Colon (tissue), 2 donors: ENCODE measurements at regions not wholly inside any gene's neighbourhood (a gene's known extent, or its start where the extent isn't known, plus 50 kb on each side); places are given as distances from the start of the nearest gene placed in this dataset.

Experiments used
- FAIRE-seq: peaks from 2 replicates; lab custom pipeline; 2012; peaks lifted over from hg19 to GRCh38; lab: Jason Lieb, UNC
- donor health status: control.
- donor health status: control.

- no peak for FAIRE-seq
Observed at GRCh38 chr16:6495486-6496210, 837.0 kb upstream of the RBFOX1 start.

DNA sequence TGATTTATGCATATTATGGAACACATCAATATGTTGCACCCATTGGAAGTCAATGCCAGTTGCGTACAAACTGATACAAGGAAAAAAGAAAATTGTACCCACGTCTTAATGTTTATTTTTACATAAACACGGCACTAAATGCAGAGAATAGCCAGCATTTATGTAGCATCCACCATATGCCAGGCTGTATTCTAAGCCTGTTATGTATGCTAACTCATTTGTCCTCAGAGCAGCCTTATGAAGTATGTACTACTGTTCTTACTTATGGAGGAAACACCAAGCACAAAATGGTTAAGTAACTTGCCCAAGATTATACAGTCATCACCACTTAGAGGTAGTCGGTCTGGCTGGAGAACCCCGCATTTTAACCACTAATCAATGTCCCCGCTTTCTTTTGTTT, 837.9 kb upstream of the RBFOX1 start:
- no peak for FAIRE-seq

- FAIRE-seq: no peak
Observed at GRCh38 chr16:6493555-6493954, 839.1 kb upstream of the RBFOX1 start.

DNA sequence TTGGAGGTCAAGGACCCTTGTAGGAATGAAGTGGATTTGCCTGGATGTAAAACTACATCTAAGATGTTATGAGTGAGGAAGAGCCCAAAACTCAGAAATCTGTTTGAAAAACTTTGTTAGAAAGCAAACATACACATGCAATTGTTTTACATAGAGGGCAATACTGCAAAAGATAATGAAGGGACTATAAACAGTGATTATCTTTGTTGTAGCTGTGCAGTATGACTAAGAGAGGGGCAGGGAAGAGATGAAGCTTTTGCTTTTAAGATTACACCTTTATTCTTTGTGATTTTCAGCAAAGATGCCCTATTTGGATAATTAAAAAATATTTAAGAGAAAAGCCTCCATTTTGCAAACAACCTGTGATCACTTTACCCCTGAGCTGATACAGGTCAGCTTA, 839.9 kb upstream of the RBFOX1 start:
- FAIRE-seq: no peak

DNA sequence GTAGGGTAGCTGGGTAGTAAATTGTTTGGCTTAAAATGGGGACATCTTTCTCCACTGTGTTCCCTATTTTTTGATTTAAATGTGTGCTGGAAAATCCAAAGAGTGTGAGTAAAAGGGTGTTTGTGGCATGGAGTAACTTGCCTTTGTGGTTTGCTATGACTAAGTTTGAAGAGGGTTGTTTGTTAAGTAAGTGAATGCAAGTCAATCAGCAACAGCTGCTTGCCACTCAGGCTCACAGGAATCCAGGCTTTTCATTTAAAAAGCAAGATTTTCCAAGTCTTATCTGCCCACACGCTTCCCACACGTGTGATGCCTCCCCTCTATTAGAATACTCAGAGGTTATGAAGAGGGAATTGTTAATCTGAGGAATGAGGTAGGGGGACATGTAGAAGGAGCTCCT, 847.7 kb upstream of the RBFOX1 start:
- FAIRE-seq: no peak

GRCh38 chr16:6484081-6484480, 848.6 kb upstream of the RBFOX1 start:
- no peak for FAIRE-seq

DNA sequence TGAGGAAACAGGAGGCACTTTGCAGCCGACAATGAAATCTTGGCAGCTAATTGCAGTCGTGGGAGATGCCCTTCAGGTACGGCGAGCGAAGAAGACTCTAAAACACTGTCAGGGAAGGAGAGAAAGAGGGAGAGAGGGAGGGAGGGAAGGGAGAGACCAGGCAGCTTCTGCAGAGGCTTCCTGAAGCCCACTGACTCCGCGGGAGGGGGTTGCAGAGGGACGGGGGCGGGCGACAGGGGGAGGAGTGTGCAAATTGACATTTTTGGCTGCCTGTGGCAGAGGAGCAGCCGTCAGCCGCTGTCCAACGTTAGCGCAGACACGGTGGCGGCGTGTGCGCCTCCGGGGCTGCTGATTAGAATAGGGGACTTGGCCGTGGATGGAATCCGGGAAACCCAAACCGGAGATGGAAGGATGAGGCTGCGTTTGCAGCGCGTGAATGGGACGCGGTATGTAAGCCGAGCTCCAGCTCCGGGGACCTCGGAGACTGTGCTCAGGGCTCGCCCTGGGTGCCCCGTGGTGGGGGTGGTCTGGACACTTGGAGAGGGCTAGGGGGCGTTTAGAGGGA, 849.1 kb upstream of the RBFOX1 start:
- no peak for FAIRE-seq

DNA sequence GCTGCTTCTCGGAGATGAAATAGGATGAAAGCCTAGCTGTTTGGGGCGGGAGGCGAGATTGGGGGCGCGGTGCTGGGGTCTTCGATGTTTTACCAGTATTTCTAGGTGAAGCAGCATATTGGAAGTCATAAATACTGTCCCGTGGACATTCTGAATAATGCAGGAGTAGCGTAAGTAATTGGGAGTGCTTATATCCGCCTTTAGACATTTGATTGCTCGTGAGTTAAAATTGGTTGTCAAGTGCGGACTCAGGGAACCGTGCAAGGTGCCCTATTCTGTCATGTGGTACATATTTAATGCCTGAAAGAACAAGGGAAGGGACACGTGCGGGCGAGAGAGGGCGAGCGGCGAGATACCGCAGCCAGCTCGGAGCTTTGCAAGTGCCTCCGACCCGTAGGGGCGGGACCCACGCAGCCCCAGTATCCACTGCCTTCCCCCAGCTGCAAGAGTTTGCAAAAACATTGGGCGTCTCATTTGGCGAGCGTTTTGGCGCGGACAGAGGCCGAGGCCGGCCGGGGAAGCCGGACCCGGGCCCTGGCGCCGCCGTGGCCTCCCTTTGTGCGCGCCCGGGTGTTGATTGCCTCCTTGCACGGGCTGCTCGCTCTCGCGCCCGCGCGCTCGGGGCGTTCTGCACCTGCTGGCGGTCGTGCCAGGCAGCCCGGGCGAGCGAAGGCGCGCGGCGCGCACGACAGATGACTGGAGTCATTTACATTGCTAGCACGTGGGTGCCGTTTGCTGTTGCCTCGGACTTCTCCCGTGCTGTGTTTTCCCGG, 849.8 kb upstream of the RBFOX1 start:
- FAIRE-seq: no peak

- FAIRE-seq: no peak
Observed at GRCh38 chr16:6481894-6482293, 850.8 kb upstream of the RBFOX1 start.

DNA sequence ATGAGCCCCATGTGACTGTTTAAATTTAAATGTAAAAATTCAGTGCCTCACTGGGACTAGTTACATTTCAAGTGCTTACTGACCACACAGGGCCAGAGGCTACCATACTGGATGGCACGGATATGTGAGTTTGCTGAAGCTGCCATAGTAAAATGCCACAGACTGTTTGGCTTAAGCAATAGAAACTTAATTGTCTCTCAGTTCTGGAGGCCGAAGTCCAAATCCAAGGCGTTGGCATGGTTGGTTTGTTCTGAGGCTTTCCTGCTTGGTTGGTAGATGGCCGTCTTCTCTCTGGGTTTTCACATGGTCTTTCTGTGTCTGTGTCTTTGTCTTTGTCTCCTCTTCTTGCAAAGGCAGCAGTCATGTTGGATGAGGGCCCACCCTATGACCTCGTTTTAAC, 878.9 kb upstream of the RBFOX1 start:
- no peak for FAIRE-seq

- FAIRE-seq: no peak
Observed at GRCh38 chr16:6447021-6447790, 885.4 kb upstream of the RBFOX1 start.

DNA sequence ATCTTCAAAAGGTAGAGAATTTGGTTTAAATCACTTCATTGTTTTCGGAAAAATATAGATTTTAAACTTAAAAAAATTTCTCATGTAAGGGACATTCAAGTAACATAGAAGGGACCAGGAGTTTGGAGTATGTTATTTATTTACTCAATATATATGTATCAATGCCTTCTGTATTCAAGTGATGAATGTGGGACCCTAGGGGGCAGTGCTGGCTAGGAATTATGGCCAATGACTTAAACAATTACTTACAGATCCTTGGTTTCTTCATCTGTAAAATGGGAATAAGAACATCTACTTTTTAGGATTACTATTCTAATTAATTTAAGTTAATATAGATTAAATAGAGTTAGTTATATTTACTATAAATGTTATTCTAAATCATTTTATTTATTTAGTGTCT, 886.3 kb upstream of the RBFOX1 start:
- no peak for FAIRE-seq

GRCh38 chr16:6439129-6439528, 893.5 kb upstream of the RBFOX1 start:
- no peak for FAIRE-seq

- no peak for FAIRE-seq
Observed at GRCh38 chr16:6428861-6429260, 903.8 kb upstream of the RBFOX1 start.

- FAIRE-seq: no peak
Observed at GRCh38 chr16:6427621-6428020, 905.0 kb upstream of the RBFOX1 start.

DNA sequence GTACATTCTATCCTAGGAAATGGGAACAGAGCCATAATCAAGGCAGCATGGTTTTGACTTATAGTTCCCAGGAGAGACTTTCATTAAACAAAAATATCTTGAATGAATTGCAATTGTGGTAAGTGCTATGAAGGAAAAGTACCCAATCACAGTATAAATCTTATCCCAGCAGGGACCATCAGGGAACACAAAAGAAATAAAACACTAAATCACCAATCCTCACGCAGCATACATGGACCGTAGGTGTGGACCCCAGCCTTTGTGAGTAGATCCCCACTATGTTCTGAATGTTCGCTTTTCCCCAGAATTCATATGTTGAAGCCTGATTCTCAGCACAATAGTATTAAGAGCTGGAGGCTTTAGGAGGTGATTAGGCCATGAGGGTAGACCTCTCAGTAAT, 925.0 kb upstream of the RBFOX1 start:
- FAIRE-seq: no peak

DNA sequence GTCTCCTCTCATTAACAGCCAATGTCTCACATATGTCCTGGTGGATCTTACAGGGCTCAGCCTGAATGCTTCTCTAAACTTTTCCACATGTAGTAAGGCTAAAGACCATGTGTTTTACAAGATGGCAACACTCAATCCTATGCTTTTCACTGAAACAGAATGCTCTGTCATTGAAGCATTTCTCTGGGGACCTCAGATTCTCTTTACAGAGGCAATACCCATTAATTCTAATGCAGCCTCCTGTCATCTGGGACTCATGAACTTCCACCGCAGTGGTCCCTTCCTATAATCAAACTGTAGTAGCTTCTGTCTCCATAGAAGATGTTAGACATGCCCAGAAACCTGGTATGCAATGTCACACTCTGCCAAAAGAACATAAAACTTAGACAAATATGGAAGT, 926.6 kb upstream of the RBFOX1 start:
- FAIRE-seq: no peak

- no peak for FAIRE-seq
Observed at GRCh38 chr16:6382924-6383459, 949.7 kb upstream of the RBFOX1 start.

- no peak for FAIRE-seq
Observed at GRCh38 chr16:6381896-6382295, 950.7 kb upstream of the RBFOX1 start.

GRCh38 chr16:6377956-6378355, 954.7 kb upstream of the RBFOX1 start:
- no peak for FAIRE-seq

DNA sequence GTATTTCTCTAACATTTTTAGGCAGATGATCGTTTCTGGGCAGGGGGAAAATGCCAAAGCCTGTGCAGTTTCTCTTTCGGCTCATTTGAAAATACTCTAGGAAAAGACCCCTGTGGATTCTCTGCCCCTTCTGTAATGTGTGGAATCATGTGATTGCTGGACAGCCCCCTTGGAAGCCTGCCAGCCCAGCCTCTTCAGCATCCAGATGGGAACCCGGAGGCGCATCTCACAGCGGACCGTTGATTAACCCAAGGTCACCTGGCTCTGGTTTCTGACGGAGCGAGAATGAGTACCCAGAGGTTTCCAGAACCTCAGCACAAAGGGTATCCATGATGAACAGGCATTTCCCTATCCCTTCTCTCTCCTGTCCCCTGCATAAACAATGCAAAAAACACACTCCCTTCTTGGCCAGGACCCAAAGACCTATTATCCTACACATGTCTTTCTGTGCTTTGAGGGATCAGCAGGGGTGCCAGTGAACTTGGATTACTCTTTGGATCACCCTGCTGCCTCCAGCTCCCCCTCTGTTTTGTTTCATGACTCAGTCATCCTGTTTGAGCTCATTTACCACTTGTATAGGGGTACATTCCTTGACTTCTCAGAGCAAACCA, 957.1 kb upstream of the RBFOX1 start:
- no peak for FAIRE-seq

DNA sequence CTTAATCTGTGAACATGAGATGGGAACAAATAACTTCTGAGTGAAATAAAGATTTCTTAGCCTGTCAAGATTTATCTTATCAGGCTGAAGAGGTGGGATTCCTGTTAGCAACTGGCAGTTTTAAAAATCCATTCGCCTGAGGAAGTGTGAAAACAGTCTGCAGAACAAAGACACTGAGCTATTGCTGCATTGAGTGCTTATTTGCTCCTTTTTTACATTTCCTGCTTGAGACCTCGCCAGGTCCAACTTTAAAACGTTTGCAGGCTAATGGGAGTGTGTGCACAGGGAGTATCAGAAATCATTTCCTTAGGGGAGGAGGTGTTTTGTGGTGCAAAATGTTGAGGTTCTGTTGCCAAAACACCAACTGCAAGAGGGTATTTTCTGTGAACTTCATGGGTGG, 957.8 kb upstream of the RBFOX1 start:
- no peak for FAIRE-seq
